Thyroid gland (tissue), 4 donors: ENCODE measurements at regions not wholly inside any gene's neighbourhood (a gene's known extent, or its start where the extent isn't known, plus 50 kb on each side); places are given as distances from the start of the nearest gene placed in this dataset.

Experiments
- POLR2A ChIP-seq, 2 donors: fragments of 450-650 bp; IDR thresholded peaks; one replicate each; pipeline ENCODE4 v1.6.1; 2017; ENCODE audit warnings: antibody characterized with exemption in 2 of 2, mild to moderate bottlenecking in 2 of 2, moderate library complexity in 1 of 2
- TF ChIP-seq, protein P1 (sequence below), 6 experiments: fragments of 200-600 bp in 3 of 6; fragments of 450-650 bp in 3 of 6; sonication (generic) in 3 of 6; IDR thresholded peaks; one replicate each; pipeline ENCODE4 v1.5.1; 2016 to 2019; ENCODE audit warnings: antibody characterized with exemption in 6 of 6, mild to moderate bottlenecking in 2 of 6, inconsistent platforms in 1 of 6, moderate library complexity in 1 of 6

- TF ChIP-seq, protein P1, sequence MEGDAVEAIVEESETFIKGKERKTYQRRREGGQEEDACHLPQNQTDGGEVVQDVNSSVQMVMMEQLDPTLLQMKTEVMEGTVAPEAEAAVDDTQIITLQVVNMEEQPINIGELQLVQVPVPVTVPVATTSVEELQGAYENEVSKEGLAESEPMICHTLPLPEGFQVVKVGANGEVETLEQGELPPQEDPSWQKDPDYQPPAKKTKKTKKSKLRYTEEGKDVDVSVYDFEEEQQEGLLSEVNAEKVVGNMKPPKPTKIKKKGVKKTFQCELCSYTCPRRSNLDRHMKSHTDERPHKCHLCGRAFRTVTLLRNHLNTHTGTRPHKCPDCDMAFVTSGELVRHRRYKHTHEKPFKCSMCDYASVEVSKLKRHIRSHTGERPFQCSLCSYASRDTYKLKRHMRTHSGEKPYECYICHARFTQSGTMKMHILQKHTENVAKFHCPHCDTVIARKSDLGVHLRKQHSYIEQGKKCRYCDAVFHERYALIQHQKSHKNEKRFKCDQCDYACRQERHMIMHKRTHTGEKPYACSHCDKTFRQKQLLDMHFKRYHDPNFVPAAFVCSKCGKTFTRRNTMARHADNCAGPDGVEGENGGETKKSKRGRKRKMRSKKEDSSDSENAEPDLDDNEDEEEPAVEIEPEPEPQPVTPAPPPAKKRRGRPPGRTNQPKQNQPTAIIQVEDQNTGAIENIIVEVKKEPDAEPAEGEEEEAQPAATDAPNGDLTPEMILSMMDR (IDR thresholded peaks at IDR 0.05), result no peak
- no peak for TF ChIP-seq POLR2A (IDR thresholded peaks at IDR 0.05)
Measured at GRCh38 chr2:107325981-107326786, 440.2 kb upstream of the ST6GAL2 start.
